OCI-LY3 (cell line): ENCODE measurements at regions not wholly inside any gene's neighbourhood (a gene's known extent, or its start where the extent isn't known, plus 50 kb on each side); places are given as distances from the start of the nearest gene placed in this dataset.

ENCODE experiments used
- H2AFZ ChIP-seq: fragments of 200-600, 300-600 bp; shearing (Covaris generic); 2 replicates; pipeline ENCODE4 v1.6.0; 2014; ENCODE audit warnings: antibody characterized with exemption, low read depth, low read length
- H3K27ac ChIP-seq: fragments of 200-600, 300-600 bp; sonication (generic); 2 replicates; pipeline ENCODE4 v1.5.1; 2014; ENCODE audit warnings: mild to moderate bottlenecking, low read length, moderate library complexity, mixed read lengths
- H3K27me3 ChIP-seq: fragments of 200-600, 300-600 bp; sonication (generic); 2 replicates; pipeline ENCODE4 v1.6.1; 2014; ENCODE audit warnings: low read depth, low read length, mixed read lengths
- H3K36me3 ChIP-seq: fragments of 200-600, 300-600 bp; sonication (generic); replicated peaks from 2 replicates; pipeline ENCODE3; 2014; ENCODE audit warnings: low read depth, low read length, mixed read lengths
- H3K4me1 ChIP-seq: fragments of 300-600, 200-600 bp; sonication (generic); 2 replicates; pipeline ENCODE4 v1.6.1; 2014; ENCODE audit warnings: low read length, mixed read lengths
- H3K4me2 ChIP-seq: fragments of 200-600, 300-600 bp; sonication (generic); 2 replicates; pipeline ENCODE4 v1.6.1; 2014; ENCODE audit warnings: low read length, mixed read lengths
- H3K4me3 ChIP-seq: fragments of 300-600, 200-600 bp; sonication (generic); 2 replicates; pipeline ENCODE4 v1.5.1; 2014; ENCODE audit warnings: antibody characterized with exemption, mild to moderate bottlenecking, low read length, moderate library complexity
- H3K79me2 ChIP-seq: fragments of 300-600, 200-600 bp; shearing (Covaris generic); 2 replicates; pipeline ENCODE4 v1.6.1; 2014; ENCODE audit warnings: mild to moderate bottlenecking, low read length, mixed read lengths
- H3K9ac ChIP-seq: fragments of 300-600, 200-600 bp; shearing (Covaris generic); 2 replicates; pipeline ENCODE4 v1.6.0; 2014; ENCODE audit warnings: mild to moderate bottlenecking, low read length, moderate library complexity
- H3K9me3 ChIP-seq: fragments of 200-600, 300-600 bp; shearing (Covaris generic); 2 replicates; pipeline ENCODE4 v1.6.1; 2014; ENCODE audit warnings: low read length, mixed read lengths; ENCODE audit not compliant: insufficient read depth
- H4K20me1 ChIP-seq: fragments of 200-600, 300-600 bp; sonication (generic); 2 replicates; pipeline ENCODE4 v1.6.1; 2016; ENCODE audit warnings: low read length, mixed read lengths; ENCODE audit not compliant: insufficient read depth
- CTCF ChIP-seq: fragments of 200-600, 300-600 bp; sonication (generic); IDR thresholded peaks from 2 replicates; pipeline ENCODE4 v1.5.1; 2014; ENCODE audit warnings: antibody characterized with exemption, low read length, low read depth
- EZH2phosphoT487 ChIP-seq: fragments of 200-600 bp; shearing (Covaris generic); IDR thresholded peaks from 2 replicates; pipeline ENCODE4 v1.6.1; 2018; ENCODE audit warnings: antibody characterized with exemption, mixed run types, low read depth

GRCh38 chr1:47616906-47617305 lies 179.1 kb downstream of the FOXD2 start:
- Histone ChIP-seq H3K36me3 (no peaks in the 10 kb centered on the region), H3K9ac (no peak overlapping the region), H3K79me2 (no peaks in the 10 kb centered on the region), H3K4me2 (no peak overlapping the region), H3K27me3 (no peaks in the 10 kb centered on the region), H4K20me1 (no peaks in the 10 kb centered on the region), H3K9me3 (no peaks in the 10 kb centered on the region), H2AFZ (no peak overlapping the region), H3K4me1 (no peaks in the 10 kb centered on the region), H3K4me3 (no peak overlapping the region), H3K27ac (no peak overlapping the region)
- TF ChIP-seq EZH2phosphoT487 (no peak), CTCF (no peak)

DNA sequence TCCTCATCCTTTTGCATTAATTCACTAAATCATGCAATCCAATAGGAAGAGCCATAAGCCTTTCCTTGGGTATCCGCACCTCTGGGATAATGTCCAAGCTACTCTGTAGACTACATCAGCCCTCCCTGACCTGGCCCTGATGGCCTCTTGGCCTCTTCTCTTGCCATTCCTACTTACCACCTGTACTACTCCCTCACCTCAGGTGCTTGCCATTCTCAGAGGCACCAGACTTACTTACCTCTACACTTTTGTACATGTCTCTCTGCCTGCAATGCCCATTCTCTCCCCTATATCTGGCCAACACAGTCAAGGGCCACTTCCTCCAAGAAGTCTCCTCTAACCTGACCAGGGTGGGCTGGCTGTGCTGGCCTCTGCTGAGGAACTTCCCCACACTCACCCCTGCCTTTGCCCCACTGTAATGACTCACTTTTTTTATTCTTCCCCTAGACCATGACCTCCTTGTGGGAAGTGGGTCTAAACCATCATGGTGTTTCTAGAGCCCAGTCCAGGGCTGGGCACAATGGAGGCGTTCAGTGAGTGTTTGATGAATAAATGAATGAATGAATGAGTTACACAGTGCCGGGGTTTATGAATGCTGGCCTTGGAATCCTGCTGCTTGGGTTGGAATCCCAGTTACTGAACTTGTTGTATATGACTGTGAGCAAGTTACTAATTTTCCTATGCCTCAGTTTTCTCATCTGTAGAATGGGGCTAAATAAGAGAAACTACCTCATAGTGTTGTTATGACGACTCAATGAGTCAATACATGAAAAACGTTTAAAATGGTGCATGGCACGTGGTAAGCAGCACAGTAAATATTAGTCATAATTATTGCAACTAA lies 179.8 kb downstream of the FOXD2 start:
- Histone ChIP-seq H3K9ac (no peak overlapping the region), H3K4me1 (no peaks in the 10 kb centered on the region), H3K27ac (no peak overlapping the region), H3K4me2 (no peak overlapping the region), H3K4me3 (no peak overlapping the region), H3K9me3 (no peaks in the 10 kb centered on the region), H3K79me2 (no peaks in the 10 kb centered on the region), H3K27me3 (no peaks in the 10 kb centered on the region), H4K20me1 (no peaks in the 10 kb centered on the region), H3K36me3 (no peaks in the 10 kb centered on the region), H2AFZ (no peak overlapping the region)
- TF ChIP-seq CTCF (no peak), EZH2phosphoT487 (no peak)

GRCh38 chr1:47618222-47618720 lies 180.4 kb downstream of the FOXD2 start:
- Histone ChIP-seq H3K27me3 (no peaks in the 10 kb centered on the region), H3K4me1 (no peaks in the 10 kb centered on the region), H4K20me1 (no peaks in the 10 kb centered on the region), H3K4me3 (no peak overlapping the region), H2AFZ (no peak overlapping the region), H3K36me3 (no peaks in the 10 kb centered on the region), H3K9ac (no peak overlapping the region), H3K27ac (no peak overlapping the region), H3K79me2 (no peaks in the 10 kb centered on the region), H3K4me2 (no peak overlapping the region), H3K9me3 (no peaks in the 10 kb centered on the region)
- TF ChIP-seq EZH2phosphoT487 (no peak), CTCF (no peak)

- no peak overlapping the region for H3K4me3 ChIP-seq
- H3K79me2 ChIP-seq, result no peaks in the 10 kb centered on the region
- no peak overlapping the region for H3K4me2 ChIP-seq
- no peaks in the 10 kb centered on the region for H4K20me1 ChIP-seq
- no peaks in the 10 kb centered on the region for H3K4me1 ChIP-seq
- no peaks in the 10 kb centered on the region for H3K27me3 ChIP-seq
- no peaks in the 10 kb centered on the region for H3K9me3 ChIP-seq
- no peak overlapping the region for H3K9ac ChIP-seq
- H3K27ac ChIP-seq, result no peak overlapping the region
- no peak overlapping the region for H2AFZ ChIP-seq
- no peaks in the 10 kb centered on the region for H3K36me3 ChIP-seq
- no peak for TF ChIP-seq EZH2phosphoT487
Observed at GRCh38 chr1:47618830-47619229, 181.0 kb downstream of the FOXD2 start.
